Stimulated activated CD4-positive, alpha-beta T cell treated with anti-CD3 and anti-CD28 coated beads, Interleukin-15, amount 100 ng/mL, for 48 hours (primary cell): ENCODE measurements at regions not wholly inside any gene's neighbourhood (a gene's known extent, or its start where the extent isn't known, plus 50 kb on each side); places are given as distances from the start of the nearest gene placed in this dataset.

Experiments used
- DNase-seq, 2 donors: peaks; one replicate each; pipeline ENCODE4 v3.0.0-alpha.2; 2020; ENCODE audit warnings: low read depth in 2 of 2

GRCh38 chr7:34275624-34276023, 370.3 kb downstream of the BMPER start:
- no peak for DNase-seq

GRCh38 chr7:34277016-34277802, 371.9 kb downstream of the BMPER start:
- DNase-seq, result no peak

- DNase-seq, result no peak
Measured at GRCh38 chr7:34277803-34278199, 372.5 kb downstream of the BMPER start.

- no peak for DNase-seq
Measured at GRCh38 chr7:34281260-34281659, 375.9 kb downstream of the BMPER start.

- DNase-seq, result no peak
Measured at GRCh38 chr7:34282271-34282670, 375.7 kb upstream of the NPSR1 start.

GRCh38 chr7:34296663-34297062, 361.4 kb upstream of the NPSR1 start:
- no peak for DNase-seq

GRCh38 chr7:34298492-34299013, 359.5 kb upstream of the NPSR1 start:
- DNase-seq, result no peak

- no peak for DNase-seq
Measured at GRCh38 chr7:34299066-34299465, 359.0 kb upstream of the NPSR1 start.

GRCh38 chr7:34307540-34307939, 350.5 kb upstream of the NPSR1 start:
- DNase-seq, result no peak

- no peak for DNase-seq
Measured at GRCh38 chr7:34308595-34308994, 349.4 kb upstream of the NPSR1 start.

- no peak for DNase-seq
Measured at GRCh38 chr7:34309116-34309515, 348.9 kb upstream of the NPSR1 start.

- no peak for DNase-seq
Measured at GRCh38 chr7:34309584-34309983, 348.4 kb upstream of the NPSR1 start.

- DNase-seq, result no peak
Measured at GRCh38 chr7:34311591-34311990, 346.4 kb upstream of the NPSR1 start.

GRCh38 chr7:34312624-34313023, 345.4 kb upstream of the NPSR1 start:
- DNase-seq, result no peak

GRCh38 chr7:34313289-34313688, 344.7 kb upstream of the NPSR1 start:
- no peak for DNase-seq

GRCh38 chr7:34315032-34315431, 343.0 kb upstream of the NPSR1 start:
- no peak for DNase-seq

- no peak for DNase-seq
Measured at GRCh38 chr7:34317039-34317438, 341.0 kb upstream of the NPSR1 start.

GRCh38 chr7:34320412-34320811, 337.6 kb upstream of the NPSR1 start:
- no peak for DNase-seq

- peak; percentile 4 to 25 for DNase-seq
Measured at GRCh38 chr7:34320926-34321661, 336.9 kb upstream of the NPSR1 start.

- no peak for DNase-seq
Measured at GRCh38 chr7:34322841-34323240, 335.2 kb upstream of the NPSR1 start.

GRCh38 chr7:34327681-34328080, 330.3 kb upstream of the NPSR1 start:
- DNase-seq, result no peak

- DNase-seq, result no peak
Measured at GRCh38 chr7:34330308-34330707, 327.7 kb upstream of the NPSR1 start.

GRCh38 chr7:34331102-34331501, 326.9 kb upstream of the NPSR1 start:
- no peak for DNase-seq
